GM12875 (cell line): ENCODE measurements at regions not wholly inside any gene's neighbourhood (a gene's known extent, or its start where the extent isn't known, plus 50 kb on each side); places are given as distances from the start of the nearest gene placed in this dataset.

ENCODE experiments used
- H3K4me3 ChIP-seq: one replicate; pipeline ENCODE4 v1.5.1; 2011; ENCODE audit warnings: low read depth, low read length, control low read depth
- CTCF ChIP-seq: IDR thresholded peaks from 2 replicates; pipeline ENCODE4 v1.5.1; 2011; ENCODE audit warnings: low read depth, mild to moderate bottlenecking, control low read depth, inconsistent platforms, low read length, moderate library complexity, borderline replicate concordance; ENCODE audit not compliant: insufficient read depth

DNA sequence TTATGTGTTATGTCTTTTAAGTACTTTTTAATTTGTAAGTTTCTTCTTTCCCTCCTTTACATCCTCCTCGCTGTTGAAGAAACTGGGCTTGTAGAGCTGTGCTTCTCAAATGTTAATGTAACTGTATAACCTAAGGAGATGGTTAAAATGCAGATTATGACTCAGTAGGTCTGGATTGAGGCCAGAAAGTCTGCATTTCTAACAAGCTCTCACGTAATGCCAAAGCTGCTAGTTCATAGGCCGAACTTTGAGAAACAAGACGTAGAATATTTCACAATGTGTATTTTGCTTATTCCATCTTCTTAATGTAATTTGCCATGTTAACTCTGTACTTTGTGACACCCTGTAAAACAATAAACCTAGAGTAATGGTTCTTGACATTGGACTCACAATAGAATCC, 193.3 kb upstream of the SYT1 start:
- no peak for TF ChIP-seq CTCF
- H3K4me3 ChIP-seq = no peak overlapping the region

DNA sequence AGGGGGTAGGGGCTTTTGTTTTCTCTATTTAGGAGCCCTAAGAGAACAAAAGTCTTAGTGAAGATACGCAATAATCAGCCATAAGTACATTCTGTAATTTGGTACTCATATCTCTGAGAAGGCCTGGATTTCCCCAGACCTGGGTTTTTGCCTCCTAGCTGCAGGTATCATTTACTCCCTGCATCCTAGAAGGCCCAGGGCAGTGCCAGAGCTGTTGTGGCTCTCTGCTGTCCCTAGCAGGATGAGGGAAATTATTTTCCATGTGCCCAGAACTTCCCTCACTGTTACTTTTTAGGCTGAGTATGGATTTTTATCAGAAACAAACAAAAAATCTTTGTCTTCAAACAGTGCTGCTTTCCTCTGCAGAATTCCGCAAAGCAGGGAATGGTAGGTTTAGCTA, 192.5 kb upstream of the SYT1 start:
- TF ChIP-seq CTCF = no peak
- H3K4me3 ChIP-seq = no peak overlapping the region

- no peak for TF ChIP-seq CTCF
Observed at GRCh38 chr12:78674311-78675090, 190.1 kb upstream of the SYT1 start.

DNA sequence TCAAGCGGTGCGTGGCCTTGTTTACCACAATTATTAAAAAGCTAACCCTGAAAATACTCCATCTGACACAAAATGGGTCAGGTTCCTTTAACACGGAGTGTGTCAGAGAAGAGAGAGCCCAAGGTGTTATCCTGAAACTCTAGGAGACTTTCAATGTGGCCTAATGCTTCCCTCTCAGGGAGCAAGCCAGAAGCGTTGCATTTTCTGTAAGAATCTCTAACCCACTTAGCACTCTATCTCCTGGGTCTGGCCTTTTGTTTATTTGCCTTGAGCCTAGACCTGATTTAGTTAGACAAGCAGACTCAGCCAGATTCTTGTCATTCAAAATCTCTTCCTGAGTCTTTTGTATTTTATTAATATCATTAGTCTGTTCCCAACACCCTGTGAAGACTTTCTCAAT, 184.0 kb upstream of the SYT1 start:
- no peak for TF ChIP-seq CTCF
- H3K4me3 ChIP-seq = no peak overlapping the region

More at GRCh38 chr12:78674311-78675090, 190.1 kb upstream of the SYT1 start:
- H3K4me3 ChIP-seq = no peak overlapping the region

GRCh38 chr12:78683031-78683430, 181.5 kb upstream of the SYT1 start:
- H3K4me3 ChIP-seq = no peak overlapping the region
- TF ChIP-seq CTCF = no peak

GRCh38 chr12:78683626-78684025, 180.9 kb upstream of the SYT1 start:
- no peak overlapping the region for H3K4me3 ChIP-seq
- TF ChIP-seq CTCF = no peak

- TF ChIP-seq CTCF = no peak
- no peak overlapping the region for H3K4me3 ChIP-seq
Observed at GRCh38 chr12:78684419-78684818, 180.2 kb upstream of the SYT1 start.
